Common myeloid progenitor, CD34-positive (primary cell): ENCODE measurements at regions not wholly inside any gene's neighbourhood (a gene's known extent, or its start where the extent isn't known, plus 50 kb on each side); places are given as distances from the start of the nearest gene placed in this dataset.
A peak's percentile ranks its signal among the peaks of the same experiment; 100 is the strongest.

Experiments
- CTCF ChIA-PET: fragments of 350-600 bp; sonication (Branson Sonifier 250); formaldehyde crosslinking; loops from one replicate; lab custom pipeline; 2021; ENCODE audit warnings: antibody characterized with exemption; lab: Charles Lee
- POLR2A ChIA-PET: fragments of 350-600 bp; sonication (Branson Sonifier 250); formaldehyde crosslinking; loops from one replicate; lab custom pipeline; 2021; ENCODE audit warnings: antibody characterized with exemption; lab: Charles Lee
- DNase-seq, 3 donors: peaks; one replicate each; pipeline versions ENCODE4 v3.0.0 to v3.0.0-alpha.2; 2013
- H3K27ac ChIP-seq, 2 experiments: 1 replicate in 1 of 2; 2 replicates in 1 of 2; pipeline ENCODE4 v1.7.0; 2013; ENCODE audit warnings: inconsistent platforms in 2 of 2, low read length in 2 of 2, mild to moderate bottlenecking in 2 of 2, low read depth in 1 of 2, moderate library complexity in 1 of 2; ENCODE audit not compliant: severe bottlenecking in 2 of 2, insufficient read depth in 1 of 2, poor library complexity in 1 of 2
- H3K27me3 ChIP-seq, 5 experiments: replicated peaks in 2 of 5; 1 replicate in 3 of 5; 2 replicates in 2 of 5; pipeline versions ENCODE4 v1.6.1 to v1.7.0; 2013; ENCODE audit warnings: low read length in 4 of 5, mild to moderate bottlenecking in 2 of 5, moderate library complexity in 2 of 5, inconsistent platforms in 1 of 5; ENCODE audit not compliant: insufficient read depth in 5 of 5, control insufficient read depth in 4 of 5
- H3K36me3 ChIP-seq, 4 experiments: 1 replicate in 2 of 4; 2 replicates in 2 of 4; pipeline versions ENCODE4 v1.6.1 to v1.7.0; 2013; ENCODE audit warnings: low read length in 3 of 4, control low read depth in 1 of 4, mild to moderate bottlenecking in 1 of 4; ENCODE audit not compliant: control insufficient read depth in 4 of 4, insufficient read depth in 4 of 4
- H3K4me1 ChIP-seq, 4 experiments: 1 replicate in 3 of 4; 2 replicates in 1 of 4; pipeline versions ENCODE4 v1.6.1 to v1.7.1; 2013; ENCODE audit warnings: low read length in 3 of 4, mild to moderate bottlenecking in 3 of 4, control low read depth in 1 of 4, inconsistent platforms in 1 of 4, moderate library complexity in 1 of 4; ENCODE audit not compliant: control insufficient read depth in 4 of 4, insufficient read depth in 4 of 4; ENCODE audit errors: control extremely low read depth in 1 of 4
- H3K4me3 ChIP-seq, 7 experiments: 1 replicate in 4 of 7; 2 replicates in 3 of 7; pipeline versions ENCODE4 v1.5.1 to v1.7.0; 2013; ENCODE audit warnings: mild to moderate bottlenecking in 7 of 7, low read length in 6 of 7, moderate library complexity in 6 of 7, inconsistent platforms in 2 of 7, low read depth in 2 of 7, control low read depth in 1 of 7; ENCODE audit not compliant: insufficient read depth in 4 of 7, control insufficient read depth in 1 of 7; ENCODE audit errors: extremely low read depth in 1 of 7
- H3K9me3 ChIP-seq, 5 experiments: 1 replicate in 4 of 5; 2 replicates in 1 of 5; pipeline versions ENCODE4 v1.6.1 to v1.7.1; 2013; ENCODE audit warnings: low read length in 4 of 5, mild to moderate bottlenecking in 2 of 5, inconsistent platforms in 1 of 5, low read depth in 1 of 5, moderate library complexity in 1 of 5; ENCODE audit not compliant: control insufficient read depth in 4 of 5, insufficient read depth in 2 of 5; ENCODE audit errors: control extremely low read depth in 1 of 5
- WGBS: methylation state at CpG from one replicate; pipeline ENCODE4 v1.1.5; 2013; ENCODE audit not compliant: insufficient coverage; 5-methylcytosine and 5-hydroxymethylcytosine counted together

- Histone ChIP-seq H3K36me3 (no peaks in the 10 kb centered on the region), H3K27me3 (no peaks in the 10 kb centered on the region), H3K4me3 (peak overlapping the region in 3 of 7 experiments; percentile 20 to 52 (median 49)), H3K9me3 (peaks cover 0 to 3% (median 0%) of the 10 kb centered on the region in 5 experiments), H3K27ac (no peak overlapping the region), H3K4me1 (peaks cover 0 to 30% (median 7%) of the 10 kb centered on the region in 4 experiments)
- POLR2A ChIA-PET, result interaction anchor here (0.6 to 0.8 kb wide), 3 partner anchors 11 to 81 kb away, joined by 3 read pairs; no protein-coding TSS in a partner anchor
- CTCF ChIA-PET, result interaction anchor here (1.5 to 1.9 kb wide), 2 partner anchors 9 to 11 kb away, joined by 5 to 7 read pairs; no protein-coding TSS in a partner anchor
- DNase-seq, result peak; percentile 15 to 48 (median 33)
- WGBS, result 34% methylated on average over 4 of the region's 5 CpGs
These were observed 92.8 kb upstream of the ELL2 start for GRCh38 chr5:96054311-96055030.

- 100% methylated on average over 2 of the region's 3 CpGs for WGBS
- H3K9me3 ChIP-seq, result peaks cover 0 to 3% (median 0%) of the 10 kb centered on the region in 5 experiments
- H3K27ac ChIP-seq, result no peak overlapping the region
- H3K36me3 ChIP-seq, result no peaks in the 10 kb centered on the region
- POLR2A ChIA-PET, result interaction anchor here (0.8 kb wide), 1 partner anchor 79 kb away, joined by 3 read pairs; no protein-coding TSS in a partner anchor
- H3K4me1 ChIP-seq, result peaks cover 0 to 33% (median 7%) of the 10 kb centered on the region in 4 experiments
- no peak for DNase-seq
- CTCF ChIA-PET, result interaction anchor here (1.5 to 1.9 kb wide), 2 partner anchors 10 to 12 kb away, joined by 5 to 7 read pairs; no protein-coding TSS in a partner anchor
- H3K4me3 ChIP-seq, result no peak overlapping the region
- H3K27me3 ChIP-seq, result no peaks in the 10 kb centered on the region
These were observed 91.5 kb upstream of the ELL2 start for GRCh38 chr5:96053063-96053735.

DNA sequence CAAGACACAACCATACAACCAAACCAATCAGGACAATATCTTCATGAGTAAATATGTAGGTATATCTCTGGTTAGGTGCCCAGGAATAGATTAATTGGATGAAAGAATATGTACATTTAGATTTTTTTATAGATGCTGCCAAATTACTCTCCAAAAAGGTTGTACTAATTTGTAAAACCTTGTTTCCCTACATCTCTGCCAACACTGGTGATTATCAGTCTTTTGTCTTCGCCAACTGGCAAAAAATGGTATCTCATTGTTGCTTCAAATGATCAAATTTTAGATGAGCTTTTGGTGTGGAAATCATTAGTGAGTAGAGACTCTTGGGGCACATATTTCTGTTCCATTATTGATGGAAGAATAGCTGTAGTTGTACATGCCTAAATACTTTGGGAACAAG is 90.7 kb upstream of the ELL2 start:
- Histone ChIP-seq H3K4me3 (no peak overlapping the region), H3K36me3 (no peaks in the 10 kb centered on the region), H3K9me3 (peaks cover 0 to 3% (median 0%) of the 10 kb centered on the region in 5 experiments), H3K4me1 (peaks cover 0 to 33% (median 7%) of the 10 kb centered on the region in 4 experiments), H3K27me3 (no peaks in the 10 kb centered on the region), H3K27ac (no peak overlapping the region)
- no peak for DNase-seq
- 100% methylated on average over 1 of the region's 1 CpG for WGBS
- ChIA-PET CTCF (no interaction called here), POLR2A (no interaction called here)

- ChIA-PET CTCF (no interaction called here), POLR2A (no interaction called here)
- H3K4me1 ChIP-seq, result peaks cover 0 to 33% (median 7%) of the 10 kb centered on the region in 4 experiments
- no peaks in the 10 kb centered on the region for H3K27me3 ChIP-seq
- no peak for DNase-seq
- H3K36me3 ChIP-seq, result no peaks in the 10 kb centered on the region
- no peak overlapping the region for H3K4me3 ChIP-seq
- H3K27ac ChIP-seq, result no peak overlapping the region
- peaks cover 0 to 3% (median 0%) of the 10 kb centered on the region in 5 experiments for H3K9me3 ChIP-seq
- 40% methylated on average over 2 of the region's 4 CpGs for WGBS
These were observed 89.8 kb upstream of the ELL2 start for GRCh38 chr5:96051401-96051830.

DNA sequence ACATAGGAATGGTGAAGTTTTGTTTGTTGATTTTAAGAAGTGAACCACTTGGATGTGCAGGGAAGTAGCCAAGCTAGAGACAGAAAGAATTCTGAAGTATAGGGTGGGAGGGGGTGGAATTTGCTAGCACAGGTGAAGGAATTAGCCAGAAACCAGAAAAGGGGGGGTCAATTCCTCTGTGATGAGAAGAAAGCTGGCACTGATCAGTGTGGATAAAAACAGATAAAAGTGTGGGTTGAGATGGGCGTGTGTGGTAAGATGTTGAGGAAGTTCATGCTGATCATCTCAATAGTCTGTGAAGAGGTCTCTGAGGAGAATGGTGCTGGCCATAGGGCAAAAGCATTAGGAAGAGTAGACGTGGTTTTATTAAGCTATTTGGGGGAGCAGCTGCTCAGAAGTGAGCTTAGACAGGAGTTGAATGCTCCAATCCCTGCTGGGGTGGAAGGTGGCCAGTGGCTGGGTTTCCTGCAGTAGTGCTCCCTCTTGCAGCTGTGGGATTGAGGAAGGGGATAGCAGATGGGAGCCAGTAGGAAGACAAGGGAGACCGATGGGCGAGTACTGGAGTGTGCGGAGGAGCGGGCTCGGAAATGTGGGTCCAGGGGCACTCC is 88.7 kb upstream of the ELL2 start:
- Histone ChIP-seq H3K4me1 (peaks cover 0 to 33% (median 7%) of the 10 kb centered on the region in 4 experiments), H3K36me3 (no peaks in the 10 kb centered on the region), H3K27me3 (no peaks in the 10 kb centered on the region), H3K9me3 (peaks cover 0 to 3% (median 0%) of the 10 kb centered on the region in 5 experiments), H3K27ac (no peak overlapping the region), H3K4me3 (no peak overlapping the region)
- no peak for DNase-seq
- CTCF ChIA-PET, result interaction anchor here (1.1 to 1.6 kb wide), 2 partner anchors 12 to 135 kb away, joined by 3 read pairs; no protein-coding TSS in a partner anchor
- POLR2A ChIA-PET, result interaction anchor here (0.7 kb wide), 1 partner anchor 10 kb away, joined by 3 read pairs; no protein-coding TSS in a partner anchor
- WGBS, result 88% methylated on average over 2 of the region's 7 CpGs

DNA sequence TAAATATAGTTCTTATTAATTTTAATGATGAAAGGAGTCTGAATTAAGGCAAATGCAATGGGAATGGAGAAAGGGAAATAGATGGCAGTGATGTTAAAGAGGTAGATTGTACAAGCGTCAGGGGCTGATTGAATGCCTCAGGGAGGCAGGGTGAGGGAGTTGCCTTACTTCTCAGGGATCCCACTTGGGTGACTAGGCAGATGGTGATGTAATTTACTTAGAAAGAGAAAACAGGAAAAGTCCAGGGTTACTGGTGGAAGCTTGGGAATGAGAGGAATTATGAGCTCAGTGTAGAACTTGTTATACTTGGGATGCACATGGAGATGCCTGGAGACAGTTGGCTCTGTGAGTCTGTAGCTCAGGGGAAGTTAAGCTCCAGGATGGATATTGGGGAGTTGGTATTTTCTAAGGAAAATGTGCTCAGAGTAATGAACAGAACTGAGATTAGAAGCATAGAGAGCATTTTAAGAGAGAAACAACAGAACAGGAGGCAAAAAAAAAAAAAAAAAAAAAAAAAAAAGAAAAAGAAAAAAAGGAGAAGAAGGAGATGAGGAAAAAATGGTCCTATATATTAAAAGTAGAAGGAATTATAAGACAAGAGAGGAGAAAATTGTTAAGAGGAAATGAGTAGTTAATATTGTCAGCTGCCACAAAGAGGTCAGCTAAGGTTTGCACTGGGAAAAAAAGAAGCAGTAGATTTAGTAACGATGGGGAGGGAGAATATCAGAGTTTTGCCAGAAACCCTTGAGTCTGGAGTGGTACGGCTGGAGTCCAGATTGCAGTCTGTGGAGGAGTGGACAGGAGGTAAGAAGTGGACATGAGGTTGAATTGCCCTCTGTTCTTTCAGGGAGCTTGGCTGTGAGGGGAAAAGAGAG is 88.0 kb upstream of the ELL2 start:
- Histone ChIP-seq H3K4me3 (no peak overlapping the region), H3K4me1 (peaks cover 0 to 32% (median 7%) of the 10 kb centered on the region in 4 experiments), H3K36me3 (no peaks in the 10 kb centered on the region), H3K27ac (no peak overlapping the region), H3K9me3 (peaks cover 0 to 3% (median 0%) of the 10 kb centered on the region in 5 experiments), H3K27me3 (no peaks in the 10 kb centered on the region)
- no peak for DNase-seq
- CTCF ChIA-PET, result interaction anchor here (1.1 to 1.6 kb wide), 3 partner anchors 13 to 288 kb away, joined by 3 read pairs; no protein-coding TSS in a partner anchor
- WGBS, result 52% methylated on average over 3 of the region's 3 CpGs
- POLR2A ChIA-PET, result interaction anchor here (0.7 kb wide), 1 partner anchor 10 kb away, joined by 3 read pairs; no protein-coding TSS in a partner anchor
